DMS53 treated with DMSO at 0.1 percent for 48 hours (cell line): ENCODE measurements at regions not wholly inside any gene's neighbourhood (a gene's known extent, or its start where the extent isn't known, plus 50 kb on each side); places are given as distances from the start of the nearest gene placed in this dataset.
A peak's percentile ranks its signal among the peaks of the same experiment; 100 is the strongest.
"Not testable (repeated sequence)": the region's sequence is repeated elsewhere in the genome, so short reads cannot be mapped to it uniquely, and the experiment has no call there.

Experiments used
- DNase-seq: peaks from one replicate; lab custom pipeline; 2025; ENCODE audit not compliant: unreplicated experiment; lab: John Stamatoyannopoulos, UW

- no peak for DNase-seq
Observed at GRCh38 chr6:82573254-82573972, 209.8 kb downstream of the TPBG start.

DNA sequence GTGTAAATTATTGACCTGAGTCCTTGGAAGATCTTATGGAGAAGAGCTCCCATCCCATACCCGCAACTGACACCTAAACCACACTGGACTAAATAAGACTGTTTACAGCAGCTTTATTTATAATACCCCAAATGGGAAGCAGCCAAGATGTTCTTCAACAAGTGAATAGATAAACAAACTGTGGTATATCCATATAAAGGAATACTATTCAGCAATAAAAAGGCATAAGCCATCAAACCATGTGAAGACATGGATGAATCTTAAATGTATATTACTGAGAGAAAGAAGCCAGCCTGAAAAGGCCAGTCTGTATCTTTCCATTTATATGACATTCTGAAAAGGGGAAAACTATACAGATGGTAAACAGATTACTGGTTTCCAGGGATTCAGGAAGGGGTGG is 212.7 kb downstream of the TPBG start:
- DNase-seq, result no peak

- DNase-seq, result no peak
Observed at GRCh38 chr6:82584194-82584695, 220.6 kb downstream of the TPBG start.

DNA sequence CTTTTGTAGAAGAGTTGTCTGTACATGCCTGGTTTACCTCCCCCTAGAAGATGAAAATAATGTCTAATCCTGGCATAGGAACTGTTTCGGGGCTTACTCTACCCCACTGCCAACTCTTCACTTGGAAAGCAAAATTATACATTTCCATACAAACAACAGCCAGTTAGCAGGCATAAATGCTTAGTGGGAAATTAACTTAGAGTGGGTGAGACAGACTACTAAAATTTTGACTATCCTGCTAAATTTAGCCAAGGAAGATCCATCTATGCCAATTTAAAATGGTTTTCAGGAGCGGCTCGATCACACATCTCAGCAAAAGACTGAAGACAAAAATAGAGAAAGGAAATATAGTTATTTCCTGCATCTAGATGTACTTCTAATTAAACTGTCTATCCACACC is 221.2 kb downstream of the TPBG start:
- DNase-seq, result no peak

DNA sequence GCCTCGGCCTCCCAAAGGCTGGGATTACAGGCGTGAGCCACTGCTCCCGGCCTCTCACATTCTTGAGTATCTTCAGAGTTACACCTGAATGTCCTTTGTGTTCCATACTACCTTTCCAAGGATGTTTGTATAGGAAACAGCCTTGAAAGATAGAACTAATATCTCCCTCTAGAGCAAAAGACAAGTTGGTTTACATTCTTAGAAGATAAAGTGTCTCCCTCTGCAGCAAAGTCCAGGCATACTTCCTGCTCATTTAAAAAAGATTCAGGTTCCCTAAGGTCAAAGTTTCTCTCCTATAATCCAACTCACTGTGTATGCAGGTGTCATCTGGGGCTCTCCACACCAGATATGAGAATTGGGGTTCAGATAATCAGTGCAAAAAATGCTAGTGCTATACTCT is 224.4 kb downstream of the TPBG start:
- no peak for DNase-seq

DNA sequence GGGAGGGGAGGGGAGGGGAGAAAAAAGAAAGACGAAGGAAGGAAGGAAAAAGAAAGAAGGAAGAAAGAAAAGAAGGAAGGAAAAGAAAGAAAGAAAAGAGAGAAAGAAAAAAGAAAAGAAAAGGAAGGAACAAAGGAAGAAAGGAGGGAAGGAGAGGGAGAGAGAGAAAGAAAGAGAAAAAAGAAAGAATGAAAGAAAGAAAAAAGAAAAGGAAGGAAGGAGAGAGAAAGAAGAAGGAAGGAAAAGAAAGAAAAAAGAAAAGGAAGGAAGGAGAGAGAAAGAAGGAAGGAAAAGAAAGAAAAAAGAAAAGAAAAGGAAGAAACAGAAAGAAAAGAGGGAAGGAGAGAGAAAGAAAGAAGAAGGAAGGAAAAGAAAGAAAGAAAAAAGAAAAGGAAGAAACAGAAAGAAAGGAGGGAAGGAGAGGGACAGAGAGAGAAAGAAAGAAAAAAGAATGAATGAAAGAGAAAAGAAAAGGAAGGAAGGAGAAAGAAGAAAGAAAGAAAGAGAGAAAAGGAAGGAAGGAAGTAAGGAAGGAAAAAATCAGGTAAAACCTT is 225.3 kb downstream of the TPBG start:
- no peak for DNase-seq

- peak; percentile 36 for DNase-seq
Observed at GRCh38 chr6:82589509-82590206, 226.0 kb downstream of the TPBG start.

DNA sequence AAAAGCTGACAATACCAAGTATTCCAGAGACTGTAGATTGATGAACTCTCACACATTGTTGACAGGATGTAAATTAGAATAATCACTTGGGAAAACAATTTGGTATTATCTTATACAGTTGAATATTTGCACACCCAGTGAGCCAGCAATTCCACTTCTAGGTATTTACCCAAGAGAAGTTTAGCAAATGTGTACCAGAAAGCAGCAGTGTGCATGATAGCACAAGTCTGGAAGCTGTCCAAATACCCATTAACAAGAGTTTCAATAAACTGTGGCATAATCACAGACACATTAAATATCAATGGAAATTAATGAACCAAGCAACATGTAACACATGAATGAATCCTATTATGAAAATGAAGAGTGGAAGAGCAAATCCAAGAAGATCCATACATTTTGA is 233.6 kb downstream of the TPBG start:
- DNase-seq, result peak; percentile 9

GRCh38 chr6:82602776-82603175 is 239.2 kb downstream of the TPBG start:
- DNase-seq, result no peak

- no peak for DNase-seq
Observed at GRCh38 chr6:82603871-82604270, 240.3 kb downstream of the TPBG start.

DNA sequence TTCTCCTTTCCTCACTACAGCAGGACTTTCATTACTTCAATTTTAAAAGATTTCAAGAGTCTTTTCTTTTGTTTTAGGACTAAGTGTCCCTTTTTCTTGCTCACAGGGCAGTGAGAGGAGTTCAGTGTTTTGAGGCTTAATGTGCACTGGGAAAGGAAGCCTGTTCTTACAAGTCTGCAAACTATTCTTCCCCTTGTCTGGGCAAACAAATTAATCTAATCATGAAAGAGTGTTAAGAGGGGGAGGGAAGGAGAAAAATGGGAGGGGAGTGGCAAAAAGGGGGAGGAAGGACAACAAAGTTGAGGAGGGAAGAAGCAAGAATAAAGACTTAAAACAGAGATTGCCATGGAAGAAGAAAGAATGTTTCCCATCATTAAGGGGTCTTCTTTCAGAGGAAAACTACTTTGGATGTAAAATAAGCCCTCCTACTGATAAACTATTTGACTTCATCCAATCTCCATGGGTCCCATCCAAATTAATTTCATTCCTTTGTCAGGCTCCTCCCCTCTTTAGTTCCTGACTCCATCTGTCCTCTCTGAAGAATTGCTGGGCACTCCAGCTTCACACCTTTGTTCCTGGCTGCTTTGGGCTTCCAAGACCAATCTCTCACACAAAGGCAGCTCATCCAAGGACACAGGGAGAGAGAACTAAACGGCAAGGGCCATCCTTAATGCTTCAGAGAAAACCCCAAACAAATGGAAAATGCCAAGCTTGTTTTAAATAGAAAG is 244.5 kb downstream of the TPBG start:
- no peak for DNase-seq

GRCh38 chr6:82608781-82609180 is 245.2 kb downstream of the TPBG start:
- DNase-seq, result no peak

- no peak for DNase-seq
Observed at GRCh38 chr6:82611751-82612150, 248.1 kb downstream of the TPBG start.

DNA sequence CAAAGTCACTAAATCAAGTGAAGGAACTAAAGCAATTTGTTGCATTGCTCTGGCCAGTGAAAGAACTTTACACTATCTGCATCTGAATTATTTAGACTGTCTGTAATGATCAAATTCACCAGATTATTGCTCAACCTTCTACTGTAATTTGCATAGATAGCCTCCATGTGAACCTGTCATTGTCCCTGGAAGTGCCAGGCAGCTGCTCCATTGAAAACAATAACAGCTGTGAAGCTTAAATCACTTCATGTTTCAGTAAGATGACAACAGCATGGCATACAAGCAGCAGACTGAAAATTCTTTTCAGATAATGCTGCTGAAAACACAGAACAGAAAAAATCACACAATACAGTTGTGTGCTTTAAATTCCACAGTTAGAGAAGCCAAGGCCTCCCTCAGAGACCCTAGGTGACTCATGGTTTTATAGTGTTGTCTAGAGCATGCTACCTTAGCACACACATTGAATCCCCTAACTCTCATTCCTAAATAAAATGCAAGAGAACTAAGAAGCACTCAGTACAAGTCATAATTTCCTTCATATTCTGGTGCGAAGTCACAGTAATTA is 248.9 kb downstream of the TPBG start:
- DNase-seq, result peak; percentile 11

- DNase-seq, result no peak
Observed at GRCh38 chr6:82614518-82614917, 250.9 kb downstream of the TPBG start.

GRCh38 chr6:82616386-82617028 is 252.9 kb downstream of the TPBG start:
- no peak for DNase-seq

GRCh38 chr6:82617648-82618047 is 254.0 kb downstream of the TPBG start:
- DNase-seq, result no peak

- no peak for DNase-seq
Observed at GRCh38 chr6:82619573-82619972, 256.0 kb downstream of the TPBG start.

GRCh38 chr6:82622461-82622860 is 258.8 kb downstream of the TPBG start:
- no peak for DNase-seq

- no peak for DNase-seq
Observed at GRCh38 chr6:82624251-82624650, 260.6 kb downstream of the TPBG start.

GRCh38 chr6:82626946-82627345 is 263.3 kb downstream of the TPBG start:
- DNase-seq, result not testable (repeated sequence)
